ENCODE measurements at regions not wholly inside any gene's neighbourhood (a gene's known extent, or its start where the extent isn't known, plus 50 kb on each side); places are given as distances from the start of the nearest gene placed in this dataset.
"Not testable (repeated sequence)": the region's sequence is repeated elsewhere in the genome, so short reads cannot be mapped to it uniquely, and the experiment has no call there.

GRCh38 chr13:22821589-22821988, 359.2 kb upstream of the SGCG start:
- Histone ChIP-seq H3K9me3 (ENCODE audit: control insufficient read depth, low read depth, low read length) (no peaks in the 10 kb centered on the region), H3K9ac (ENCODE audit: low read length) (no peak overlapping the region), H3K27ac (ENCODE audit: low read length) (no peak overlapping the region), H3K4me1 (ENCODE audit: control insufficient read depth, low read depth, low read length) (no peaks in the 10 kb centered on the region), H3K36me3 (ENCODE audit: control insufficient read depth, low read depth, low read length) (no peaks in the 10 kb centered on the region), H3K27me3 (ENCODE audit: control insufficient read depth, insufficient read depth, low read length) (no peaks in the 10 kb centered on the region), H3K4me3 (ENCODE audit: low read length) (no peak overlapping the region)

DNA sequence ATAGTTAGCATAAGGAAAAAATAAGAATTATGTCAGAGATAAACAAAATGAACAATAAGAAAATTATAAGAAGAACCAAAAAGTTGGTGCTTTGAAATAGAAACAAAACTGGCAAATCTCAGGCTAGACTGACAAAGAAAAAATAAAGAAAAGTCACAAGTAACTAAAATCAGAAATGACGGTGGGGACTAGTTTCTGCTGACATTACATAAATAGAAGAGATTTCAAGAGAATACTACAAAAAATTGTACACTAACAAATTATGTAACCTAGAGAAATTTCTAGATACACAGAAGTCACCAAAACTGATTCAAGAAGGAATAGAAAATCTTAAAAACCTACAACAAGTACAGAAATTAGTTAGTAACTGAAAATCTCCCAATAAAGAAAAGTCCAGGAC, 355.6 kb upstream of the SGCG start:
- Histone ChIP-seq H3K9me3 (ENCODE audit: control insufficient read depth, low read depth, low read length) (no peaks in the 10 kb centered on the region), H3K4me1 (ENCODE audit: control insufficient read depth, low read depth, low read length) (no peaks in the 10 kb centered on the region), H3K27ac (ENCODE audit: low read length) (no peak overlapping the region), H3K36me3 (ENCODE audit: control insufficient read depth, low read depth, low read length) (no peaks in the 10 kb centered on the region), H3K4me3 (ENCODE audit: low read length) (no peak overlapping the region), H3K27me3 (ENCODE audit: control insufficient read depth, insufficient read depth, low read length) (no peaks in the 10 kb centered on the region), H3K9ac (ENCODE audit: low read length) (no peak overlapping the region)

- H3K9ac ChIP-seq (ENCODE audit: low read length): no peak overlapping the region
- no peak overlapping the region for H3K4me3 ChIP-seq (ENCODE audit: low read length)
- H3K4me1 ChIP-seq (ENCODE audit: control insufficient read depth, low read depth, low read length): no peaks in the 10 kb centered on the region
- H3K27me3 ChIP-seq (ENCODE audit: control insufficient read depth, insufficient read depth, low read length): no peaks in the 10 kb centered on the region
- no peaks in the 10 kb centered on the region for H3K36me3 ChIP-seq (ENCODE audit: control insufficient read depth, low read depth, low read length)
- no peaks in the 10 kb centered on the region for H3K9me3 ChIP-seq (ENCODE audit: control insufficient read depth, low read depth, low read length)
- H3K27ac ChIP-seq (ENCODE audit: low read length): no peak overlapping the region
Measured at GRCh38 chr13:22828081-22828480, 352.7 kb upstream of the SGCG start.

DNA sequence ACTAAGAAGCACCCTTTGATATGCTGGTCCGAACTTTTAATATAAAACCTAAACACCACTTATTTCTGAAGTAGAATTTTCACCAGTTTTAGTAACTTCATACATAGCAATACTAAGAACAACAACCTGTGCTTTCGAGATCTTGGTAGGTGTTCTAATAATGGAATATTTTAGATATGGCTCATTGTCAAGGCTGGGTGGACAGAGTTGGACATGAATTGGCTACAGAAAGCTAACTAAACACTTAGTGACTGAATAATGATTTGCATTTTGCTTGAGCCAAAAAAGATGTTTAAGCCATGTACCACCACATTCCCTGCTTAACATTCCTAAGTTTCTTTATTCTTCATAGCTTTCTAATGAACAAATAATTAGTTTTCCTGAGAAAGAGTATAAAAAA, 344.3 kb upstream of the SGCG start:
- Histone ChIP-seq H3K27me3 (ENCODE audit: control insufficient read depth, insufficient read depth, low read length) (no peaks in the 10 kb centered on the region), H3K4me1 (ENCODE audit: control insufficient read depth, low read depth, low read length) (no peaks in the 10 kb centered on the region), H3K9me3 (ENCODE audit: control insufficient read depth, low read depth, low read length) (no peaks in the 10 kb centered on the region), H3K4me3 (ENCODE audit: low read length) (no peak overlapping the region), H3K9ac (ENCODE audit: low read length) (no peak overlapping the region), H3K27ac (ENCODE audit: low read length) (no peak overlapping the region), H3K36me3 (ENCODE audit: control insufficient read depth, low read depth, low read length) (no peaks in the 10 kb centered on the region)

DNA sequence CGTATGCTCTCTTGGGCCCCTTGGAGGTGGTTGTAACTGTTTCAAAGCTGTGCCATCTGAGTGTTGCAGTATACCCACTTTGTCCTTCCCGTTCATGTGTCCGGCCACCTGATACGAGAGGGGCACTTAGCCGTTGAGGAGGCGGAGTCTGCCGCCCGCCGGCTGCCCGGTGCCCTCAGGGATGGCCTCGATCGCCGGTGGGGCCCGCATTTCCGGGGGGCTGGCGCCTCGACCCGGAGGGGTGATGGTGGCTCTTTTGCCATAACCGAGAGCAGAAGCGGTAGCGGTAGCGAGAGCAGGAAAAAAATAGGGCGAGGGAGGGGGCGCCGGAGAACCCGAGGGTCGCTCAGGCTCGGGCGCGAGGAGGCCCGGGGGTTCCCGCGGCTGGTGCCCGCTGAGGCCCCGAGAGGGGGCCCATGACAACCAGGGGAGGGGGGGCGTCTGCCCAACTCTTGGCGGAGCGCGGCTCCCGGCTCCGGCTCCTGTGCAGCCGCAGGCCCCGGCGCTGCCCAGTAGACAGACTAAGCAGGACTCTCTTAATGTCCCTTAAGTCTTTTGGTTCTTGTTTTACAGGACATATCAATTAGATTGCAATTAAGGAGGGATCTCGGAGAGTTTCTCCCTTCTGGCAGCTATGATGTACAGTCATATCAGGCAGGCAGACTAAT, 342.7 kb upstream of the SGCG start:
- Histone ChIP-seq H3K9ac (ENCODE audit: low read length) (no peak overlapping the region), H3K9me3 (ENCODE audit: control insufficient read depth, low read depth, low read length) (no peaks in the 10 kb centered on the region), H3K4me1 (ENCODE audit: control insufficient read depth, low read depth, low read length) (no peaks in the 10 kb centered on the region), H3K27me3 (ENCODE audit: control insufficient read depth, insufficient read depth, low read length) (no peaks in the 10 kb centered on the region), H3K36me3 (ENCODE audit: control insufficient read depth, low read depth, low read length) (no peaks in the 10 kb centered on the region), H3K27ac (ENCODE audit: low read length) (no peak overlapping the region), H3K4me3 (ENCODE audit: low read length) (no peak overlapping the region)

GRCh38 chr13:22839603-22840530, 340.9 kb upstream of the SGCG start:
- Histone ChIP-seq H3K4me3 (ENCODE audit: low read length) (no peak overlapping the region), H3K36me3 (ENCODE audit: control insufficient read depth, low read depth, low read length) (no peaks in the 10 kb centered on the region), H3K9ac (ENCODE audit: low read length) (no peak overlapping the region), H3K27me3 (ENCODE audit: control insufficient read depth, insufficient read depth, low read length) (no peaks in the 10 kb centered on the region), H3K27ac (ENCODE audit: low read length) (no peak overlapping the region), H3K9me3 (ENCODE audit: control insufficient read depth, low read depth, low read length) (no peaks in the 10 kb centered on the region), H3K4me1 (ENCODE audit: control insufficient read depth, low read depth, low read length) (no peaks in the 10 kb centered on the region)

DNA sequence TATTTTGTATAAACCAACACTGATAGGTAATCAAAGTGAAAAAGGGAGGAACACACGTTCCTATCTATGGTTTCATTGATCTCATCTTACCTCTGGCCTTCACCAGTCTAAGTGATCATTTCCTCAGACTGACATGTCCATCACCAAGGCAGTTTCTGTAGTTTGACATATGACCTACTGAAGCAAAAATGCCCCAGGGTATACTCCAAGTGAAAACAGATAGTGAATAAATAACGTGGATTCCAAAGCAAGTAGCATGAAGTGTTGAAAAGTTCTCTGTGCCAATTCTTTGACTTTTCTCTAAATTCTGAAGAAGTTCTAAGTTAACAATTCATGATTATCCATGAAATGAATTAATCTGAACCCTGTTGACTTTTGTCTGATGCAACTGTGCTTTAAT, 334.2 kb upstream of the SGCG start:
- no peak overlapping the region for H3K4me3 ChIP-seq (ENCODE audit: low read length)
- H3K9ac ChIP-seq (ENCODE audit: low read length): no peak overlapping the region
- H3K9me3 ChIP-seq (ENCODE audit: control insufficient read depth, low read depth, low read length): no peaks in the 10 kb centered on the region
- H3K4me1 ChIP-seq (ENCODE audit: control insufficient read depth, low read depth, low read length): peaks cover 5% of the 10 kb centered on the region
- no peaks in the 10 kb centered on the region for H3K27me3 ChIP-seq (ENCODE audit: control insufficient read depth, insufficient read depth, low read length)
- no peaks in the 10 kb centered on the region for H3K36me3 ChIP-seq (ENCODE audit: control insufficient read depth, low read depth, low read length)
- no peak overlapping the region for H3K27ac ChIP-seq (ENCODE audit: low read length)

- peak overlapping the region; percentile 24 for H3K9ac ChIP-seq (ENCODE audit: low read length)
- H3K36me3 ChIP-seq (ENCODE audit: control insufficient read depth, low read depth, low read length): no peaks in the 10 kb centered on the region
- no peaks in the 10 kb centered on the region for H3K27me3 ChIP-seq (ENCODE audit: control insufficient read depth, insufficient read depth, low read length)
- H3K27ac ChIP-seq (ENCODE audit: low read length): no peak overlapping the region
- peaks cover 5% of the 10 kb centered on the region for H3K4me1 ChIP-seq (ENCODE audit: control insufficient read depth, low read depth, low read length)
- no peaks in the 10 kb centered on the region for H3K9me3 ChIP-seq (ENCODE audit: control insufficient read depth, low read depth, low read length)
- no peak overlapping the region for H3K4me3 ChIP-seq (ENCODE audit: low read length)
Measured at GRCh38 chr13:22848539-22849052, 332.2 kb upstream of the SGCG start.

- no peak overlapping the region for H3K9ac ChIP-seq (ENCODE audit: low read length)
Measured at GRCh38 chr13:22855926-22856325, 324.9 kb upstream of the SGCG start.

GRCh38 chr13:22858980-22859379, 321.8 kb upstream of the SGCG start:
- not testable (repeated sequence) for H3K36me3 ChIP-seq (ENCODE audit: control insufficient read depth, low read depth, low read length); H3K9ac ChIP-seq (ENCODE audit: low read length); H3K4me3 ChIP-seq (ENCODE audit: low read length); H3K4me1 ChIP-seq (ENCODE audit: control insufficient read depth, low read depth, low read length); H3K27me3 ChIP-seq (ENCODE audit: control insufficient read depth, insufficient read depth, low read length); H3K27ac ChIP-seq (ENCODE audit: low read length); H3K9me3 ChIP-seq (ENCODE audit: control insufficient read depth, low read depth, low read length)

More at GRCh38 chr13:22855926-22856325, 324.9 kb upstream of the SGCG start:
- Histone ChIP-seq H3K4me3 (ENCODE audit: low read length) (no peak overlapping the region), H3K9me3 (ENCODE audit: control insufficient read depth, low read depth, low read length) (peaks cover 6% of the 10 kb centered on the region), H3K4me1 (ENCODE audit: control insufficient read depth, low read depth, low read length) (no peaks in the 10 kb centered on the region), H3K27ac (ENCODE audit: low read length) (no peak overlapping the region), H3K27me3 (ENCODE audit: control insufficient read depth, insufficient read depth, low read length) (no peaks in the 10 kb centered on the region), H3K36me3 (ENCODE audit: control insufficient read depth, low read depth, low read length) (no peaks in the 10 kb centered on the region)

DNA sequence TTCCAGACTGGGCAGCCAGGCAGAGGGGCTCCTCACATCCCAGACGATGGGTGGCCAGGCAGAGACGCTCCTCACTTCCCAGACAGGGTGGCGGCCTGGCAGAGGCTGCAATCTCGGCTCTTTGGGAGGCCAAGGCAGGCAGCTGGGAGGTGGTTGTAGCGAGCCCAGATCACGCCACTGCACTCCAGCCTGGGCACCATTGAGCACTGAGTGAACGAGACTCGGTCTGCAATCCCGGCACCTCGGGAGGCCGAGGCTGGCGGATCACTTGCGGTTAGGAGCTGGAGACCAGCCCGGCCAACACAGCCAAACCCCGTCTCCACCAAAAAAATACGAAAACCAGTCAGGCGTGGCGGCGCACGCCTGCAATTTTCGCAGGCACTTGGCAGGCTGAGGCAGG, 321.4 kb upstream of the SGCG start:
- not testable (repeated sequence) for H3K27me3 ChIP-seq (ENCODE audit: control insufficient read depth, insufficient read depth, low read length); H3K27ac ChIP-seq (ENCODE audit: low read length)

More for the DNA sequence above, 321.4 kb upstream of the SGCG start:
- not testable (repeated sequence) for H3K36me3 ChIP-seq (ENCODE audit: control insufficient read depth, low read depth, low read length); H3K4me3 ChIP-seq (ENCODE audit: low read length); H3K9ac ChIP-seq (ENCODE audit: low read length); H3K9me3 ChIP-seq (ENCODE audit: control insufficient read depth, low read depth, low read length); H3K4me1 ChIP-seq (ENCODE audit: control insufficient read depth, low read depth, low read length)
